ENCODE measurements at regions not wholly inside any gene's neighbourhood (a gene's known extent, or its start where the extent isn't known, plus 50 kb on each side); places are given as distances from the start of the nearest gene placed in this dataset.
A peak's percentile ranks its signal among the peaks of the same experiment; 100 is the strongest.

GRCh38 chr12:67386869-67387565 lies 117.9 kb downstream of the CAND1 start:
- TF ChIP-seq ZFP30 (CRISPR knock-in tag; IDR thresholded peaks at IDR 0.05), result no peak
- 0 out of 2 replicates have a peak, but pooled peaks have one; percentile 26 for TF ChIP-seq TCF4 (CRISPR knock-in tag; IDR thresholded peaks at IDR 0.05; ENCODE audit: borderline replicate concordance)
- ATAC-seq, result no peak

DNA sequence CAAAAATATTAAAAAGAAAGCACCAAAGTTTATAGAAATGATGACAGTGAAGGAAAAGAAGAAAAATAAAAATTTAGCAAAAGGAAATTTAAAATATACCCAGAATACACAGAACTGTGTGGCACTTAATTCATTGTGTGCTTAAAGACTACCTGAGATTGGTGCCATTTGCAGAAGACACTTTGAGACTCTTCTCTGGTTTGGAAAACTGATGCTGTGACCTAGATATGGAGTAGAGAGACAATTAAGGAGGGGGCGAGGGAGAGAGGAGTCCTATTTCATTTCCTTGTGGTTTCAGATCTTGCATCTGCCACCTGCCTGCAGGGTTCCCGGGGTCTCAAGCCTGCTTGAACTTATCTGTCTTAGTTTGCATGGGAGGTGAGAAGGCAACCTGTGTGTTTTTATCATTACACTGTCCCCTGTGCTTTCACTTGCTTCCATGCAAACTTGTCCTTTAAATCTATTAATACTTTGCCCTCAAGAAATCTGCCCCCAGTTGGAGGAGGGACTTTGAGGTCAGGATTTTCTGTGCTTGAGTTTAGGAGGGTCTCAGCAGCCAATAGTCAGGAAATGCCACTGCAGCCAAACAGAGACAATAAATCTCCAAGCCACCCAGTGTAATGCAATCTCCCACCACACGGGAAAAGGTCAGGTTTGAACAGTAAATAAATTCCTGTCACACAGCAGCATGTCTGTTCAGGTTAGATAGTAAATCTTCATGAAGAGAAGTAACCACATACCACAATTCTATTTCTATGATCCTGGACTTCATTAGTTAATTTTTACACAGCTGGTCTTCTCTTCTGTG lies 119.4 kb downstream of the CAND1 start:
- TF ChIP-seq ZFP30 (CRISPR knock-in tag; IDR thresholded peaks at IDR 0.05), result no peak
- no peak for TF ChIP-seq ISL1 (CRISPR knock-in tag; IDR thresholded peaks at IDR 0.05)
- TF ChIP-seq ZNF565 (CRISPR knock-in tag; conservative IDR thresholded peaks at IDR 0.05; ENCODE audit: low read depth), result no peak
- TF ChIP-seq POU6F1 (CRISPR knock-in tag; IDR thresholded peaks at IDR 0.05; ENCODE audit: borderline replicate concordance, low read depth), result no peak
- TF ChIP-seq ZFP3 (CRISPR knock-in tag; IDR thresholded peaks at IDR 0.05), result no peak
- no peak for TF ChIP-seq CREB5 (CRISPR knock-in tag; IDR thresholded peaks at IDR 0.05; ENCODE audit: low read depth)
- no peak for TF ChIP-seq ESRRG (CRISPR knock-in tag; IDR thresholded peaks at IDR 0.05)
- TF ChIP-seq OSR1 (CRISPR knock-in tag; IDR thresholded peaks at IDR 0.05), result no peak
- TF ChIP-seq ARNTL (CRISPR knock-in tag; IDR thresholded peaks at IDR 0.05; ENCODE audit: borderline replicate concordance, low read depth), result no peak
- TF ChIP-seq, protein P1, sequence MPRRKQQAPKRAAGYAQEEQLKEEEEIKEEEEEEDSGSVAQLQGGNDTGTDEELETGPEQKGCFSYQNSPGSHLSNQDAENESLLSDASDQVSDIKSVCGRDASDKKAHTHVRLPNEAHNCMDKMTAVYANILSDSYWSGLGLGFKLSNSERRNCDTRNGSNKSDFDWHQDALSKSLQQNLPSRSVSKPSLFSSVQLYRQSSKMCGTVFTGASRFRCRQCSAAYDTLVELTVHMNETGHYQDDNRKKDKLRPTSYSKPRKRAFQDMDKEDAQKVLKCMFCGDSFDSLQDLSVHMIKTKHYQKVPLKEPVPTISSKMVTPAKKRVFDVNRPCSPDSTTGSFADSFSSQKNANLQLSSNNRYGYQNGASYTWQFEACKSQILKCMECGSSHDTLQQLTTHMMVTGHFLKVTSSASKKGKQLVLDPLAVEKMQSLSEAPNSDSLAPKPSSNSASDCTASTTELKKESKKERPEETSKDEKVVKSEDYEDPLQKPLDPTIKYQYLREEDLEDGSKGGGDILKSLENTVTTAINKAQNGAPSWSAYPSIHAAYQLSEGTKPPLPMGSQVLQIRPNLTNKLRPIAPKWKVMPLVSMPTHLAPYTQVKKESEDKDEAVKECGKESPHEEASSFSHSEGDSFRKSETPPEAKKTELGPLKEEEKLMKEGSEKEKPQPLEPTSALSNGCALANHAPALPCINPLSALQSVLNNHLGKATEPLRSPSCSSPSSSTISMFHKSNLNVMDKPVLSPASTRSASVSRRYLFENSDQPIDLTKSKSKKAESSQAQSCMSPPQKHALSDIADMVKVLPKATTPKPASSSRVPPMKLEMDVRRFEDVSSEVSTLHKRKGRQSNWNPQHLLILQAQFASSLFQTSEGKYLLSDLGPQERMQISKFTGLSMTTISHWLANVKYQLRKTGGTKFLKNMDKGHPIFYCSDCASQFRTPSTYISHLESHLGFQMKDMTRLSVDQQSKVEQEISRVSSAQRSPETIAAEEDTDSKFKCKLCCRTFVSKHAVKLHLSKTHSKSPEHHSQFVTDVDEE (CRISPR knock-in tag; IDR thresholded peaks at IDR 0.05), result no peak
- TF ChIP-seq RARB (CRISPR knock-in tag; IDR thresholded peaks at IDR 0.05), result no peak
- TF ChIP-seq GLIS3 (CRISPR knock-in tag; IDR thresholded peaks at IDR 0.05), result no peak
- peak; percentile 66 for ATAC-seq

DNA sequence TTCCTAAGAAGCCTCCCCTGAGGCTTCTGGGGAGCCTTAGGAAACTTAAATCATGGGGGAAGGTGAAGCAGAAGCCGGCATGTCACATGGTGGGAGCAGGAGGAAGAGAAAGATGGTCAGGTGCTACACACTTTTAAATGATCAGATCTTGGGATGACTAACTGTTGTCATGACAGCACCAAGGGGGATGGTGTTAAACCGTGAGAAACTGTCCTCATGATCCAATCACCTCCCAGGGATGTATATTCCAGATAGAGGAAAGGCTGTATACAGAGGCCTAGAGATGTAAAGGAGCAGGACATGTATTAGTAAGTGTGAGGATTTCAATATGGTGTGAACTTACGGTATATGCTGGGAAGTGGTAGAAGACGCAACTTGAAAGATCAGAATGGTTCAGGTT lies 121.1 kb downstream of the CAND1 start:
- no peak for TF ChIP-seq ZNF565 (CRISPR knock-in tag; conservative IDR thresholded peaks at IDR 0.05; ENCODE audit: low read depth)
- TF ChIP-seq ZFP3 (CRISPR knock-in tag; IDR thresholded peaks at IDR 0.05), result no peak
- TF ChIP-seq ZNF70 (CRISPR knock-in tag; IDR thresholded peaks at IDR 0.05), result no peak
- TF ChIP-seq ESRRG (CRISPR knock-in tag; IDR thresholded peaks at IDR 0.05), result no peak
- TF ChIP-seq POU6F1 (CRISPR knock-in tag; IDR thresholded peaks at IDR 0.05; ENCODE audit: borderline replicate concordance, low read depth), result no peak
- TF ChIP-seq TOX (CRISPR knock-in tag; IDR thresholded peaks at IDR 0.05; ENCODE audit: borderline replicate concordance), result no peak
- no peak for TF ChIP-seq OSR1 (CRISPR knock-in tag; IDR thresholded peaks at IDR 0.05)
- TF ChIP-seq SNAI2 (CRISPR knock-in tag; IDR thresholded peaks at IDR 0.05), result no peak
- no peak for TF ChIP-seq PPARA (CRISPR knock-in tag; IDR thresholded peaks at IDR 0.05; ENCODE audit: borderline replicate concordance)
- TF ChIP-seq ARNTL (CRISPR knock-in tag; IDR thresholded peaks at IDR 0.05; ENCODE audit: borderline replicate concordance, low read depth), result no peak
- TF ChIP-seq CSRNP3 (CRISPR knock-in tag; IDR thresholded peaks at IDR 0.05), result no peak
- ATAC-seq, result no peak

All from SK-N-SH treated with all-trans-retinoic acid at 6 μM for 48 hours (cell line).